Inflammatory macrophage (primary cell): ENCODE measurements at regions not wholly inside any gene's neighbourhood (a gene's known extent, or its start where the extent isn't known, plus 50 kb on each side); places are given as distances from the start of the nearest gene placed in this dataset.
"Not testable (repeated sequence)": the region's sequence is repeated elsewhere in the genome, so short reads cannot be mapped to it uniquely, and the experiment has no call there.

Experiments used
- DNase-seq, 2 donors: peaks; one replicate each; pipeline ENCODE4 v3.0.0-alpha.2; 2020 to 2022

DNA sequence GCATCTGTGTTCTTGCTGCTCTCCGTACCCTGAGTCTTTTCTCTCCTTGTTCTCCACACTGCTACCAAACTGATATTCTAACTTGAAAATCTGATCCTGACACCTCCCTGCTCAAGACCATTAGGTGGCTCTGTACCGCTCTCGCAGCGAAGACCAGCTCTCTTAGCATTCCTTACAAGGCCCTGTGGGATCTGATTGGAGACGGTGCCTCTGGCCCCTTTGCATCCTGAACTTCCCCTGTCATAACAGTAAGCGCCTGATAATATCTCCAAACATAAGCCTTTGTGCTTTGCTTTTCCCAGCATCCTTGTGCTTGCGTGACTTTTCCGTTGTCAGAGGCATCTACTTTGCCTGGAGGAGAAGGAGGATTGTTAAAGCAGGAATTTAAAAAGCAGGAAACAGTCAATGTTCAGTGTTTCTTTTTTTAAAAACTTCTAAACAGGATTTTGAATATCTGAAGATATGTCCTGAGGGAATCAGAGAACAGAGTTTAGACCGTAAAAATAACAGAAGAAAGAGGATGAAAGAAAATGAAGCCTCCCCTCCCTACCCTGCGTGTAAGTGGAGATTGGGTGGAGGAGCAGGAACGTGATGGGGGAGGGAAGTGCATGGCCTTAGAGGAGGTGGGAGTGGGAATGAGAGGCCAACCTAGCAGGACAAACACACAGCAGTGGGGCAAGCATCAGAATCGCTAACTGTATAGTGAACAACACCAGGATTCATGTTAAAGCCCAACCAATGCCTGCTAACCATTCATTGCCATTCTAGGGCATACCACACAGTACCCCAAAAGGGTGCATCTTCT lies 89.2 kb upstream of the STMND1 start:
- no peak for DNase-seq

DNA sequence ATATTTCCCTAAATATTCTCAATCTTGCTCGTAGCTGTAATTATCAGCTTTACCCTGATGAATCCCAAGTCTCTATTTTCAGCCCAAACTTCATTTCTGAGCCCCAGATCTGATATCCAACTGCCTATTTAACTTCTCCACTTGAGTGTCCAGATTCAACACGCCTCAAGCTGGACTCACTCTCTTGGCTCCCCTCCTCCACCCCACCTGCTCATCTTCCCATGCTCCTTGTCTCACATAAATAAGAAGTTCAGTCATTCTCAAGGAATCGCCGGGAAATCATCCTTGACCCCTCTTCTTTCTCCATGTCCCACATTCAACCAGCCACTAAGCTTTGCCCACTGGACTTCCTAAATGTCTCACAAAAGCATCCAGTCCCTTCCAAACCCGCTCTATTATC lies 89.9 kb upstream of the STMND1 start:
- no peak for DNase-seq

DNA sequence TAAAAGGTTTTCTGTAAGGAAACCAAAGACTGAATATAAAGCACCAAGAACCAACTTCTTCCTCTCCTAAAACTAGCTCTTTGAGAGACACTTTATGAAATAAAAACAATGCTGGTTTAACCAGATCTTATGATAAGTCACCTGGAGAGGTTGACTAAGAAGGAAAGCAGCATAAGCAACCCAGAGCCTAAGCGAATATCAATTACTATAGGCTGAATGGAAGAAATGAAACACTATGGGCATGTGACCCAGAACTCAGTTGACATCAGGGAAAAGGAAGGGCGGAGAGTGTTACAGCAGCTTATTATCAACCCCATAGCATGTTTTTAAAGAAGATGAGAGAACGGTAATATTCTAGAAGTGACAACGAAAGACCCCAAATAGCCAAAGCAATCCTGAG lies 94.1 kb upstream of the STMND1 start:
- DNase-seq, result no peak

DNA sequence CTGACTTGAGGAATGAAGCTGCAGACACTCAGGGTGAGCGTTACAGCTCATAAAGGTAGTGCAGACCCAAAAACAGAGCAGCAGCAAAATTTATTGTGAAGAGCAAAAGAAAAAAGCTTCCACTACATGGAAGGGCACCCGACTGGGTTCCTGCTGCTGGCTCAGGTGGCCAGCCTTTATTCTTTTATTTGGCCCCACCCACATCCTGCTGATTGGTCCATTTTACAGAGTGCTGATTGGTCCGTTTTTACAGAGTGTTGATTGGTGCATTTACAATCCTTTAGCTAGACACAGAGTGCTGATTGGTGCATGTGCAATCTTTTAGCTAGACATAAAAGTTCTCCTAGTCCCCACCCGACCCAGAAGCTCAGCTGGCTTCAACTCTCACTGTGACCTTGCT lies 95.3 kb upstream of the STMND1 start:
- no peak for DNase-seq

DNA sequence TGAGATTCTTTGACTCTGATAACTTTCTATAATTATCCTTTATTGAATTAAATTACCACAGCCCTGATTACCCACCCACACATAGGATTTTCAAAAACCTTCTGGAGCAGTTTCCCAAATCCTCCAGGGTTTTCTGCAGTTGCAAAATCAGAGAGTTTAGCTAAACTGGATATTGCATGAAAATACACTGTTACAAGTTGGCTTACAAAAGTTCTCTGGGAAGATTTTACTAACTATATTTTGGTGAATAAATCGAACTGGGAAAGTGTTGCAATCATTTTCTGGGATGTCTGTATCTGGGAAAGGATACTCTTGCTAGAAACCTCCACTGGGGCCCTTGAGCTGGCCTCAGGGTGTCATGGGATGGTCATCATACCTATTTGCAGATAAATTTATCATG lies 97.6 kb upstream of the STMND1 start:
- DNase-seq, result no peak

DNA sequence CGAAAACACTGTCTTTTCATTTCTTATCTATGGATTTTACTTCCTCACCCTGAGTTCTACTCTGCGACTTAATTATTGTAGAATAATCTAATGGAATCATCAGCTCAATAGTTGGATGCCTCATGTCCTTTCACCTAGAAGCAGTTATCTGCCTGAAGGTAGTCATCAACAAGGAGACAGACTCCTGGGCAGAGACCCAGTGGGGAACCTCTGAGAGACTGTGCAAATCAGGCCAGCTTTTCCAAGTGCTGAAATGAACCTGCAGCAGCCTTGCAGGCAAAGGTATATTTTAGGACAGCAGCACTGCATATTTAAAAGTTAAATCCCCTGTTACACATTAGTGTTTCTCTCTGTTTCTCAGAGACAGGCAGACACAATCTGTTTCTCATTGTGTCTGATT lies 99.7 kb upstream of the STMND1 start:
- DNase-seq, result no peak

DNA sequence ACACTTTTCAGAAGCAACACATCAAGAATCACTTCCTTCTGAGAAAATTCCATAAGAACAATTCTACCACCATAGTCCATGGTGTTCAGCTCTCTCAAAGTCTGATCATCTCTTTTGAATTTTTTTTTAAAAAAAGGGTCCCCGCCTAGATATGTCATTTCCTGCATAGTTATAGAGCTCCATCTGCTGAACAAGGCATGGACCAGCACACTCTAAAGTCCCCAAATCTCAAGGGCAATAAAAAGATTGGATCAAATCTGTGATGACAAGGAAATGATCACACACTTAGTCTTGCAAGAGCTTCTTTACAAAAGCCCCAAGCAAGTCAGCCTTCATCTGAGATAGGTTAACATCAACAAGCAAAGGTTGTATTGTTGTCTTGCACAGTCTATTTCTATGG lies 100.7 kb upstream of the STMND1 start:
- no peak for DNase-seq

DNA sequence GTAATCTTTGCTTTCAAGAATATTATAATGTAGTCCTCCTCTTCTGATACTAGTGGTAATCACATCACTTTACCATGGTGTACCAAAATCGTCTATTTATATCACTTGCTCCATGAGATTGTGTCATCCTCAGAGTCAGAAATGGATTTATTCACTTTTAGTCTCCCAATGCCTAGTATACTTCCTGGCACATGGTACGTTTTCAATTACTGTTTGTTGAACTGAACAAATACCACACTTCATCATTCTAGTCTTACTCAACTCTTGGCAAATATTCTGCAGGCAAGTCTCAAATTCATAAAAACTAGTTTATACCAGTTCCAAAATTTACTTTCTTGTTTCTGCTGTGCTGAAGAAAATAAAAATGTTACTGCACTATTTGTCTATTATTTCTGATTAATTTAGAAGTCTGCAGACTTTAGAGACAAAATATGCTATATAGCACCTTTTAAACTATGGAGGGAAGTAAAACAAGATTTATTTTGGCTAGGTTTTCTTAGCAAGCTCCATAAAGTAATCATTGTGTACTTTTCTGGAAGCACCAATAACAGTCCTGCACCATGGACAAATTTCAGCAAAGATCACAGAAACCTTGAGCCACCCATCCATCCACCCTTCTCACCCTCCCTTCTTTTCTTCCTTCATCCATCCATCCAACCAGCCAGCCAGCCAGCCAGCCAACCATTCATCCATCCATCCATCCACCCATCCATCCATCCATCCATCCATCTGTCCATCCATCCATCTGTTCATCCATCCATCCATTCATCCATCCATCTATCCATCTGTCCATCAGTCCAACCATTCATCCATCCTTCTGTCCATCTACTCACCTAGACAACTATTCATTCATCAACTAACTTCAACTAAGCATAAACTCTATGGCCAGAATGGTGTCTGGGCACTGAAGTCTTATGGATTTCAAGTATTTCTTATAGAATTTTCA lies 102.1 kb upstream of the STMND1 start:
- DNase-seq, result no peak

DNA sequence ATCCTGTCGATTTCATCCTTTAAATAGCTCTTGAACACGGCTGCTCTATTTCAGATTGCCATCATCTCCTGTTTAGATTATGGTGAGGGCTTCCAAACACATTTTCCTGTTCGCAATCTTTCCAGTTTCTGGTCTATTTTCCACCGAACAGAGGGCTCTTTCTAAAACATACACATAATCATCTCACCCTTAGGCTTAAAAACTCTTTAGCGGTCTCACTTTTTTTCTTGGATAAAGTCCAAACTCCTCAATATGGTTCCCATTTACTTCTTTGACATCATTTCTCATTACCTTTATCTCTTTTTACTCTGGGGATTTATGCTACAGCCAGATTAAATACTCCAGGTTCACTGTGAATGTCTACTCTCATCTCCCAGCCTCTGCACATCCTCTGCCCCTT lies 103.4 kb upstream of the STMND1 start:
- no peak for DNase-seq

DNA sequence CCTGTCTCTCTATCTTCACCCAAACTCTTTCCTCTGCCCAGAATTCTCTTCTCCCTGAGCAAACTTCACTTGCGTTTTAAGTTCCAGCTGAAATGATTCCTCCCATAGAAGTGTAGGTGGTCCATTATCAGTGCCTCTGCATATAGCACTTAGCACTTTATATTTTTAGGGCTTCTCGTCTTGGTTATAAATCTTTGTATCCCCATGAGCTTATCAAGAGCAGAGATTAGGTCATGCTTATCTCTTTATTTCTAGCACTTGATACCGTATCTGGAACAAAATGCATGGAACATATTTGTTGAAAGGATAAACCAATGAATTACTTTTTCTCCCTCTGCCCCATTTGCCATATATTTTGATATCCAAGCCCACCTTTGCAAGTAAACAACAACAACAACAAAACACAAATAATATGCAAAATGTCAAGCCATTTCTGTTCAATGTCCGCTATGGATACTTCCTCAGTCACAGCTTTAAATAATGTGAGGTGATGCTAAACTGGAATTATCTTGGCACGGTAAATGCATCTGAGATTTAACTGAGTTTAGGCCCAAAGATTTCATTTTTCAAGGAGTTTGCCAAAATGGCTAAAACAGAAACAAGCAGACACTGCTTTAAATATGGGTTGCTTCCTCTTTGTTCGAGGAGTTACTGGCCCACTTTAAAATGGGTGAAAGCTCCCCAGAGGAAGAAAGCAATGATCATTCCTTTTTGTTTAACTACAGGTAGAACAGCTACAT lies 106.2 kb upstream of the STMND1 start:
- no peak for DNase-seq

DNA sequence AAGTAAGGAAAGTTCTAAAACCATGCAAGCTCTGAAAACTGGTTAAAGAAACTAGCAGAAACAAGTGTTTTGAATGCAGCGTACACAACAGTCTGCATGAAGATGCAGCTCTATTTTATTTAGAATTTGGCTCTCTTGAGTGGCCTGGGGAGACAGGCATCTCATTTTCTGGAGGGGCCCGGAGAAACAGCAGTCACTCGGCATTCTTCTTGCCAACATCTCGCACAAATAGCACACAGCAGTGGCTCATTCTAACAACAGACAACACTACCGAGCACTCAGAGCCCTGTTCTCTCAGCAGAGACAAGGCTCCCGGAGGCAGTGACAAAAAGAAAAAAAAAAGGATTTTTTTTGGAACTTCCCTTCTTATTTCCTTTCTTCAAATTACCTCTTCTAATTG lies 108.5 kb upstream of the STMND1 start:
- no peak for DNase-seq

DNA sequence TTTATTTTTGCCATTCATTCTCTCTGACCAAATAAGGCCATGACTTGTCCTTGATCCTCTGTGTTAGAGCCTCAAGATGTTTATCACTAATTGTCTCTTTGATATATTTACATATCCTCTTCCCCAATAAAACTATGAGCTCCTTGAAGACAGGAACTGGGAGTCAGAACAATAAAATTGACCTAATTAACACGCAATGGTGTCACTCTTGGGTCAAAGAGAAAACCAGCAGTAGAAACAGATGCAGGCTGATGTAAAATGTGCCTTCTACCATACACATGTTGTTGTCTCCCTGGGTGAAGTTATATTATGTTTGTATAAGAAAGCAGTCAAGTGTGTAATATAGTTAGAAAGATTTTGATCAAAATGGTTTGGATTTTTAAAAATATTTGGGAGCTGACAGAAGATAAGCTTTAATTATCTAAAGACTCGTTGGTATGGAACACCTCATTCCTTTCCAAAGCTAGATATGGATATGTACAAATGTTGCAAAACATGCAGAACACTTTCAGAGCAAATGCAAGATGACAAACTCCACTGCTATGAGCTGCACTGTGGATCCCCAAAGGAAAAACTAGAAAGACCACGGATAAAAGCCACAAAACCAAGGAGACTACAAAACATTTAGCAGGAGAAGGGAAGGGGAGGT lies 109.7 kb upstream of the STMND1 start:
- DNase-seq, result no peak

DNA sequence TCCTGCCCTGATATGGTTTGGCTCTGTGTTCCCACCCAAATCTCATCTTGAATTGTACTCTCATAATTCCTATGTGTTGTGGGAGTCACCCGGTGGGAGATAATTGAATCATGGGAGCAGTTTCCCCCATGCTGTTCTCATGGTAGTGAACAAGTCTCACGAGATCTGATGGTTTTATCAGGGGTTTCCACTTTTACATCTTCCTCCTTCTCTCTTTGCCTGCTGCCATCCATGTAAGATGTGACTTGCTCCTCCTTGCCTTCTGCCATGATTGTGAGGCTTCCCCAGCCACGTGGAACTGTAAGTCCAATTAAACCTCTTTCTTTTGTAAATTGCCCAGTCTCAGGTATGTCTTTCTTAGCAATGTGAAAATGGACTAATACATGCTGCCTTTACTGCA lies 111.9 kb upstream of the STMND1 start:
- DNase-seq, result not testable (repeated sequence)

DNA sequence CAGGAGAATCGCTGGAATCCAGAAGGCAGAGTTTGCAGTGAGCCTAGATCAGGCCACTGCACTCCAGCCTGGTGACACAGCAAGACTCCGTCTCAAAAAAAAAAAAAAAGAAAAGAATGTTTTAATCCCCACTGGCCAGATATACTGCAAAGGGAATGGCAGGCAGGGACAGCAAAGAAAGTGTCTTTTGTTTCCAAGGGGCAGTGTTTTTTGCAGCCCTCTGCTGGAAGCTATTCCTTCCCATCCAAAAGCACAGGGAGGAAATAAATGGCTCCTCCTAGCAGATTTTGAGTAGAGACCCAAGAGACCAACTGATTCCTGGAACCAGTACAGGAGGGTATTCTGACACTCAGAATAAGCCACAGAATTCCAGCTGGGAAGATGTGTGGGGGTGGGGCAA lies 112.5 kb upstream of the STMND1 start:
- DNase-seq, result no peak

DNA sequence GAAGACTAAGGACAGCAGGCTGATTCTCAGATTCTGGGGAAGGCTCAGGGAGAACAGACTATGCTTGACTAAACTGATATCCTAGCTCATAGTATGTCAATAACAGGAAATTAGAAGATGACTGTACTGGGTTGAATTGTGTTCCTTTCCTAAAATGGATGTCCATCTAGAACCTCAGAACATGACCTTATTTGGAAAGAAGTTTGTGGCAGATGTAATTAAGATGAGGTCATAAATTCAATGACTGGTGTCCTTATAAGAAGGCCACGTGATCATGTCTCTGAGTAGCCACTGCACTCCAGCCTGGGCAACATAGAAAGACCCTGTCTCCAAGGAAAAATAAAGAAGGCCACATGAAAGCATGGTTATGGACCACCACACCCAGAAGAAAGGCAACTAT lies 113.9 kb upstream of the STMND1 start:
- no peak for DNase-seq

DNA sequence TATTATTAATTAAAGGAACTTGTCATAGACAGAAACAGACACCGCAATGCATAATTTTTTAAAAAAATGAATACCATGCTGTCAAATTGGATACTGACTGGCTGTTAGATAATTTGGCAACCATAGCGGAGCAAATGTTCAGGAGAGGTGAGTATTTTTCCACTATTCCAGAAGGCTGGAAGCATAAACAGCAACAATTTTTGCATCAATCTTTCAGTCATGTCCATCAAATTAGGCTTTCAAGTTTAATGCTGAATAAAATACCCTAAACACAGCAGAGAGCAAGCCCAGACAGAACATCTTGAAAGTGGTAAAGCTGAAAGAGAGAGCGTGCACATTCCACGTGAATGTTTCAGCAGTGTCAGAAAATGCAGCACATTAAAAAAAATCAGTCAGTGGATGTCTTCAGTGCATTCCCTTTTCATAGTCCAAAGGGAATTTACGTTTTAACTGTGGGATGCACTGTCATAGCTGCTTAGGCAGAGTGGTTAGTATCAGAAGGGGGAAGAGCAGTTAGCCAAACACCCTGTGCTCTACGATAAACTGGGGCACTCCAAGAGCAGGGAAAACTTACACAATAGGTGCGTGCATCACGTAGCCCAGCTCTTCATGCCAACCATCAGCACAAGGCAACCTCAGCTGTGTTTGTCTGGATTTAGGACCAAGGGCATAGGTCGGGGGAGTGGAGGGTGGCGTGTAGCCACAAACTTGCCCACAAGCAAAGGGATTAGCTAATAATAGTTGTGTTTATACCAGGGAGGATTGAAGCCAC lies 116.2 kb upstream of the STMND1 start:
- DNase-seq, result peak in 1 of 2 donors; percentile 29

DNA sequence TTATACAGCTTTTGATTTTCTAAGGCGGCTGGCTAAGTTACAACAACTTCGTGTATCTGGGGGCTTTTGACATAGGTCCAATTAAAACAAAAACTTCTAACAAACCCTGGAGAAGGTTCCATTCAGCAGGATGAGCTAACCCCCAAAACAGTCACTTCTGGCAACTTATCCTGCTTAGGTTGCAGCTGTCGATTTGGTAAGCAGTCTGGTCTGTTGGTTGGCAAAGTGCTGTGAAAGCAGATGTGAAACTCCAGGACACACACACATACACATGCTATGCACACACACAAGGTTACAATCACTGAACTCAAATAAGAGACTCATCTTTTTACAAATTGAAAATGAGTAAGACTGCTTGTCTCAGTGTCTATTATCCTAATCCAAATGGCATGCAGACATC lies 119.0 kb upstream of the STMND1 start:
- DNase-seq, result peak; percentile 41 to 60

DNA sequence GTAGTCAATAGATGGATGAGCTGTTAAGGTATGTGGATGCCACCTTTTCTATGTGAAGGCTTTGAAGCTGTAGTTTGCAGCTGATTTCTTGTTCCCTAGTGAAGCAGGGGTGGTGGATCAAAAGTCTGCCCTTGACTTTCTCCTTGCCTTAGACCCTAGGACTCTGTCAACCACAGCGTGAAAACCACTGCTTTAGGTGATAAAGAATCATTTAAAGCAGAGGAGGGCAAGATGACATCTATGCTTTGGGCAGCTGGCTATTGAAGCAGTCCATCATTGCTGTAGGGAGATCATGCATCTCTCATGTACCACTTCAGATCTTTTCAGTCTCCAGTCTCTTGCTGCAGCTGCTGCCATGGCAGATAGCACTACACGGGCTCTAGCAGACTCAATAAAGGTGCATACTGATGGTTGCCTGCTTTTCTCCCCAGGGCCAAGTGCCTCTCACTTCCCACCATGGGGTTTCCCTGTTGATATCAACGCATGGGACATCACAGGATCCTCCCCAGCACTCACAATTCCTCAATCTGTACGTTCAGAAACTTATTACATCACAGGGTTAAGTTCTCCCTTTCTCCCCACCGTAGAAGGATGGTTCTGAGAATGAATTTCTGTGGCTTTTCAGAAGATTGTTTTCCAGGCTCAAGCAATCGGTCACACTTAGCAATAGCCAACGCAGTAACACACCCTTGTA lies 122.0 kb upstream of the STMND1 start:
- peak; percentile 40 to 75 for DNase-seq

DNA sequence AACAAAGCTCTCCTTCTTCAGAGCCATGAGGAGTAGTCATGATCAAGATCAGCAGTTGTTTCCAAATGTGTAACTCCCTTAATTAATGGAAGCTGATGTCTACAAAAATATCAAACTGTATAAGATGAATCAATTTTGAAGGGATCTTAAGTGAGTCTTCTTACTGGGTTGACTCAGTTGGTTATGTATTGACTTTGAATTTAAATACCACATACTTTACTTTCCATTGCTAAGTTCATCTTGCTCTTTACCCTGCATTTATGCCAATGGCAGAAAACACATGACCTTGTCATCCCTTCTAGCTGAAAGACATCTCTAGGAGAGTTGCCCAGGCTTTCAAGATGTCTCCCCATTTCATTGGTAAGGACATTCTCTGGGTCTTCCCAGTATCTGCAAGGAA lies 123.2 kb upstream of the STMND1 start:
- no peak for DNase-seq

DNA sequence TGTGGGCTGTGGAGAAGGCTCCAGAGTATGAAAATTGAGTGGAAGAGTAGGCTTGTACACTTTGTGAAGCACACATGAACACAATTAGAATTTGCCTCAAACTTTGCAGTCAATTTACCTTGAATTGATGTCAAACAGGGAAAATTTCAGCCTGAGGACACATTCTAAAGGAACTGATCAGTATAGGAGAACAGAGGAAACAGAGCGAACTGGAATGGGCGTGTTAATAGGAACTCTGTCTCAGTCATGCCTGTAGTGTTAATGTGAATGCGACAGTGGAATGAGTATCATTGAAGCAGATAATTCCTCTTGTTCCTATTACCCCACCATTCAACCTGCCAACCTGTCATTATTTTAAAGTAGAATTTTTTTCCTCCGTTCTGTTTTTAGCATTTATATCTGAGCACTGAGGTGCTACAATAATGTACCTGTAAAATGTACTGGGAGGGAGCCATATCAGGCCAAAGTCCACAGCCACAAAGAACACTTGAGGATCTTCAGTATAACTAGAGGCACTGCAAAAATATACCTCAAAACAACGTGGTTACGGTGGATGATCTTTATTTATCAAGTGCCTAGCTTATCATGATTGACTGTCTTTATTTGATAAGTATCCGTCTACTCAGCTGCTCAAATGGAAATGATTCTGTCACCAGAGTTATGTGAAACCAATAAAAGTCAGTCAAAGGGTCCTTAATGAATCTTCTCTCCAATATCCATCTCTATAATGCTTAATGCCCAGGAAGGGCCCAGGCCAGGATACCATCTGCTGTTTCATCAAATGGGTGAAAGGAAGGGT lies 125.3 kb upstream of the STMND1 start:
- DNase-seq, result no peak
